ENCODE measurements at regions not wholly inside any gene's neighbourhood (a gene's known extent, or its start where the extent isn't known, plus 50 kb on each side); places are given as distances from the start of the nearest gene placed in this dataset.

DNA sequence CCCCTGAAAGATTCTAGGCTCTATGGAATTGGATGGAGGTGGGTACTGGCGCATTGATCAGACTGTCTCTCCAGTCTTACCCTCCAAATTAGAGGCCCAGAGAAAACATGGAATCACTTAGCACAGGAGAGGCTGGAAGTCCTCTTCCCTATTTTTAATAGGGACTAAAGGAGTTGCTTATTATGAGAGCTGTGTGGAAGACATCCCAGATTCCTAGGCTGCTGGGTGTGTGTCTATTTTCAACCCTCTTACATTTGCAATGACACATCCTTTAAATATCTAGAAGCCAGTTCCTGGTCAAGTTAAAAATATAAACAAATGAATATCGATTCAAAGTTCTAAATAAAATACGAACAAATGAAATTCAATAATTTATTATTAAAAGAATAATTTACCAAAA is 58.3 kb upstream of the ARID2 start:
- no peak for DNase-seq

DNA sequence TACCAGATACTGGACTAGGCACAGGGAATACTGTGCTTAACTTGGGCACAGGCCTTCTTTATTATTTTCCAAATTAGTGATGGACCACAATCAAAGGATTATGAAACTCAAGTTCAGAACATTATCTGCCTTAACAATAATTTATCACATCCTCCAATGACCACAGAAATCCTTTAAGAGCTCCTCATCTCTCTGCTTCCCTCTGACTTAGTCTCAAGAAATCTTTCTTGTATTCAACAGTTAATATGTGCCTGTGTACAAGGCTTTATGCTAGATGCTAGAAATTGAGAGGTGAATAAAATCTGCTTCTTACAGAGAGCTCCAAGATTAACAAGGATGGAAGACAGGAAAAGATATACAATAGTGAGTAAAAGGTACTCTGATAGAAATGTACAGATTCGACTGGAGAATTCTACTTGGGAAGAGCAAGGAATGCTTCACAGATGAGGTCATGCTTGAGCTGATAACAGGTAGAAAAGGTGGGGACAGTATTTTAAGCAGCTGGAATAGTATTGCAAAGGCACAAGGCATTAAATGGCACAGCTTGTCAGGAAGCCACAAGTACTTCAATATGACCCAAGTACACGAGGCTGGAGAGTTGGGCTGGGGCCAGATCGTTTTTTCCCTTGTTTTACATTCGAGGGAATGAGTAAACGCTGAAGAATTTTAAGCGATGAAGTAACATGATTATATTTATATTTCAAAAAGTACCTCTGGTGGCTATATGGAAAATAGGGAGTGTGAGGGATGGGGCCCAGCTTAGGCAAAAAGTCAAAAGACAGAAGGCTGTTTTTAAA is 55.1 kb upstream of the ARID2 start:
- no peak for DNase-seq

DNA sequence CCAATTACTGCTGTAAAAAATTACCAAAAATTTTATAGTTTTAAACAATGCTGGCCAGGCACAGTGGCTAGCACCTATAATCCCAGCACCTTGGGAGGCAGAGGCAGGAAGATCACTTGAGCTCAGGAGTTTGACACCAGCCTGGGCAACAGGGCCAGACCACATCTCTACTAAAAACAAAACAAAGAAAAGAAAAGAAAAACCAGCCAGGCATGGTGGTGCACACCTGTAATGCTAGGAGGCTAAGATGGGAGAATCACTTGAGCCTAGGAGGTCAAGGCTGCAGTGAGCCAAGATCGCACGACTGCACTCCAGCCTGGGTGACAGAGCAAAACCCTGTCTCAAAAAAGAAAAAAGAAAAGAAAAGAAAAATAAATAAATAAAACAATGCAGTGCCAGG is 54.0 kb upstream of the ARID2 start:
- DNase-seq = no peak
